Thyroid gland (tissue), 4 donors: ENCODE measurements at regions not wholly inside any gene's neighbourhood (a gene's known extent, or its start where the extent isn't known, plus 50 kb on each side); places are given as distances from the start of the nearest gene placed in this dataset.

Experiments used
- POLR2A ChIP-seq, 2 donors: fragments of 450-650 bp; IDR thresholded peaks; one replicate each; pipeline ENCODE4 v1.6.1; 2017; ENCODE audit warnings: antibody characterized with exemption in 2 of 2, mild to moderate bottlenecking in 2 of 2, moderate library complexity in 1 of 2
- TF ChIP-seq, protein P1 (sequence below), 6 experiments: fragments of 200-600 bp in 3 of 6; fragments of 450-650 bp in 3 of 6; sonication (generic) in 3 of 6; IDR thresholded peaks; one replicate each; pipeline ENCODE4 v1.5.1; 2016 to 2019; ENCODE audit warnings: antibody characterized with exemption in 6 of 6, mild to moderate bottlenecking in 2 of 6, inconsistent platforms in 1 of 6, moderate library complexity in 1 of 6

DNA sequence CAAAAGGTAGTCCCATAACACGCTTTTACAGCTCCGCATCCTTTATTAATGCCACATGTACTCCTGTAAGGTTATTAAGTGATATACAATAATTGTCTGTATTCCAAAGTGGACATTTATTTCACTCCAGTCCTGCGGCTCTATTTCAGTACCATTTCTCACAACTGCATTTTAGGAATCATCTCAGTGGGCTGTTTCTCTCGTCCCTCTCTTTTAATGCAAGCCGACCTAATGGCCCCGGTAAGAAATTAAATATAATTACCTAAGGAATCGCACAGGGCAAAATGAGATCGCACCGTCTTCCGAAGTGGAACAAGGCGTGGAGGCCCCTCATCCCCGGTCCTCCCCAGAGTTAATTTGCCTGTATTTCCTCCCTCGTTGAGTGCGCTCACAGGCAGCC is 216.5 kb downstream of the RAB11FIP2 start:
- TF ChIP-seq, protein P1, sequence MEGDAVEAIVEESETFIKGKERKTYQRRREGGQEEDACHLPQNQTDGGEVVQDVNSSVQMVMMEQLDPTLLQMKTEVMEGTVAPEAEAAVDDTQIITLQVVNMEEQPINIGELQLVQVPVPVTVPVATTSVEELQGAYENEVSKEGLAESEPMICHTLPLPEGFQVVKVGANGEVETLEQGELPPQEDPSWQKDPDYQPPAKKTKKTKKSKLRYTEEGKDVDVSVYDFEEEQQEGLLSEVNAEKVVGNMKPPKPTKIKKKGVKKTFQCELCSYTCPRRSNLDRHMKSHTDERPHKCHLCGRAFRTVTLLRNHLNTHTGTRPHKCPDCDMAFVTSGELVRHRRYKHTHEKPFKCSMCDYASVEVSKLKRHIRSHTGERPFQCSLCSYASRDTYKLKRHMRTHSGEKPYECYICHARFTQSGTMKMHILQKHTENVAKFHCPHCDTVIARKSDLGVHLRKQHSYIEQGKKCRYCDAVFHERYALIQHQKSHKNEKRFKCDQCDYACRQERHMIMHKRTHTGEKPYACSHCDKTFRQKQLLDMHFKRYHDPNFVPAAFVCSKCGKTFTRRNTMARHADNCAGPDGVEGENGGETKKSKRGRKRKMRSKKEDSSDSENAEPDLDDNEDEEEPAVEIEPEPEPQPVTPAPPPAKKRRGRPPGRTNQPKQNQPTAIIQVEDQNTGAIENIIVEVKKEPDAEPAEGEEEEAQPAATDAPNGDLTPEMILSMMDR (IDR thresholded peaks at IDR 0.05), result no peak
- TF ChIP-seq POLR2A (IDR thresholded peaks at IDR 0.05), result no peak
